ENCODE measurements at regions not wholly inside any gene's neighbourhood (a gene's known extent, or its start where the extent isn't known, plus 50 kb on each side); places are given as distances from the start of the nearest gene placed in this dataset.

DNA sequence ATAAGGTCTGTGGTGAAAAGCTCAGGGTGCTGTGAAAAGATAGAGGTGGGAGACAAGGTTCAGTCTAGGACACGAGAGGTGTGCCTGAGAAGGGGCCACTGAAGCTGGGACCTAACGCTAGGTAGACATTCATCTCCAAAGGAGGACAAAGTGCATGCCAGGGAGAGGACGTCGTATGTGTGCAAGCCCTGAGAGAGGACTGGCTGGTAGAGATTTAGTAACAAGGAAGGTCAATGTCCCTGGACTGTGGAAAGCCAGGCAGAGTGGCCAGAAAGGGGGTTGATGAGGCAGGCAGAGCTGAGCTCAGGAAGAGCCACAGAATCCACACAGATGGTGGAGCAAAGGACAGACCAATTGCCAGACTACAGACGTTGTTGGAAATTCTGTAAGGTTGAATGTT is 817.6 kb downstream of the CCSER2 start:
- TF ChIP-seq, protein P1, sequence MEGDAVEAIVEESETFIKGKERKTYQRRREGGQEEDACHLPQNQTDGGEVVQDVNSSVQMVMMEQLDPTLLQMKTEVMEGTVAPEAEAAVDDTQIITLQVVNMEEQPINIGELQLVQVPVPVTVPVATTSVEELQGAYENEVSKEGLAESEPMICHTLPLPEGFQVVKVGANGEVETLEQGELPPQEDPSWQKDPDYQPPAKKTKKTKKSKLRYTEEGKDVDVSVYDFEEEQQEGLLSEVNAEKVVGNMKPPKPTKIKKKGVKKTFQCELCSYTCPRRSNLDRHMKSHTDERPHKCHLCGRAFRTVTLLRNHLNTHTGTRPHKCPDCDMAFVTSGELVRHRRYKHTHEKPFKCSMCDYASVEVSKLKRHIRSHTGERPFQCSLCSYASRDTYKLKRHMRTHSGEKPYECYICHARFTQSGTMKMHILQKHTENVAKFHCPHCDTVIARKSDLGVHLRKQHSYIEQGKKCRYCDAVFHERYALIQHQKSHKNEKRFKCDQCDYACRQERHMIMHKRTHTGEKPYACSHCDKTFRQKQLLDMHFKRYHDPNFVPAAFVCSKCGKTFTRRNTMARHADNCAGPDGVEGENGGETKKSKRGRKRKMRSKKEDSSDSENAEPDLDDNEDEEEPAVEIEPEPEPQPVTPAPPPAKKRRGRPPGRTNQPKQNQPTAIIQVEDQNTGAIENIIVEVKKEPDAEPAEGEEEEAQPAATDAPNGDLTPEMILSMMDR (IDR thresholded peaks at IDR 0.05; ENCODE audit: unreplicated experiment in 3 of 3) = no peak
- Mint-ChIP-seq H3K4me1 (peaks cover 19% of the 10 kb centered on the region), H3K9me3 (peaks cover 15% of the 10 kb centered on the region), H3K27me3 (ENCODE audit: low read depth) (peaks cover 34% of the 10 kb centered on the region), H3K36me3 (ENCODE audit: low read depth) (no peaks in the 10 kb centered on the region), H3K27ac (no peak overlapping the region), H3K4me3 (no peak overlapping the region)

DNA sequence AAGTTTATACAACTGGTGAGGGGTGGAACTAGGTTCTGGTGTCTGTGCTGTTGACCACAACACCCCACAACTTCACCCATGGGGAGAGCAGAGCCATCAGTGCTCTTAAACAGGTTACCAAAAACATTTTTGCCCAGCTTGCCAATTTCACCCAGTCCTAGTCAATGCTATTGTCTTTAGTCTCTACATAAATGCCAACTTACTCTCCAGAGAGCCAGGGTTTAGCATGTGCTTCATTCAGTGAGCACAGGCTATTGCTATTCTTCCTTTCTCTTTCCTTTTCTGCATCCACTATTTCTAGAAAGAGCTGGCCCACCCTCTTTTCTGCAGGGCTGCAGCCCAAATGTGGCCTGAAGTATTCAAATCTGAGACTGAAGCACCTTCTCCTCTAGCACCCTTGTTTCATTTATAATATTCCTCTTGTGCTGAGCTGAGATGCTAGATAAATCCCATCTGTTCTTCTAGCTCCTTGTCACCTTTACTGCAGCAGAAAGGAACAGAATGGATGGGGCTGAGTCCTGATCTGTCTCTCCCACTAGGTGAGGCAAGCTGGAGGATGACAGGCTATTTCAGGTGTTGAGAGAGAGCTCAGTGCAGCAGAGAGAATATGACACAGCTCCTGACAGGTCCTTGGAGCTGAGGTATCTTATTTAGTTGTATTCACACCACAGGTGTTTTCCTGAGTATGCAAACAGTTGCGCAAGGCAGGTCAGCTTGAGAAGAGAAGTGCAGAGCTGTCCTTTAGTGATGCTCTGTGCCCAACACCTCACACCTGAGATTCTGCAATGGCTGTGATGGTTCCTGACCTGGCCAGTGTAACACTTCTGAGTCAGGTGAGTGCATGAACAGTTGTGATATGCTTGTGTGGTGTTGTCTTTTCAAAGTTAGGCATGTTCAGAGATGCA is 819.2 kb downstream of the CCSER2 start:
- TF ChIP-seq, protein P1 (IDR thresholded peaks at IDR 0.05; ENCODE audit: unreplicated experiment in 3 of 3) = no peak
- Mint-ChIP-seq H3K36me3 (ENCODE audit: low read depth) (no peaks in the 10 kb centered on the region), H3K27me3 (ENCODE audit: low read depth) (peaks cover 34% of the 10 kb centered on the region), H3K27ac (no peak overlapping the region), H3K4me3 (no peak overlapping the region), H3K9me3 (peaks cover 15% of the 10 kb centered on the region), H3K4me1 (peaks cover 32% of the 10 kb centered on the region)

DNA sequence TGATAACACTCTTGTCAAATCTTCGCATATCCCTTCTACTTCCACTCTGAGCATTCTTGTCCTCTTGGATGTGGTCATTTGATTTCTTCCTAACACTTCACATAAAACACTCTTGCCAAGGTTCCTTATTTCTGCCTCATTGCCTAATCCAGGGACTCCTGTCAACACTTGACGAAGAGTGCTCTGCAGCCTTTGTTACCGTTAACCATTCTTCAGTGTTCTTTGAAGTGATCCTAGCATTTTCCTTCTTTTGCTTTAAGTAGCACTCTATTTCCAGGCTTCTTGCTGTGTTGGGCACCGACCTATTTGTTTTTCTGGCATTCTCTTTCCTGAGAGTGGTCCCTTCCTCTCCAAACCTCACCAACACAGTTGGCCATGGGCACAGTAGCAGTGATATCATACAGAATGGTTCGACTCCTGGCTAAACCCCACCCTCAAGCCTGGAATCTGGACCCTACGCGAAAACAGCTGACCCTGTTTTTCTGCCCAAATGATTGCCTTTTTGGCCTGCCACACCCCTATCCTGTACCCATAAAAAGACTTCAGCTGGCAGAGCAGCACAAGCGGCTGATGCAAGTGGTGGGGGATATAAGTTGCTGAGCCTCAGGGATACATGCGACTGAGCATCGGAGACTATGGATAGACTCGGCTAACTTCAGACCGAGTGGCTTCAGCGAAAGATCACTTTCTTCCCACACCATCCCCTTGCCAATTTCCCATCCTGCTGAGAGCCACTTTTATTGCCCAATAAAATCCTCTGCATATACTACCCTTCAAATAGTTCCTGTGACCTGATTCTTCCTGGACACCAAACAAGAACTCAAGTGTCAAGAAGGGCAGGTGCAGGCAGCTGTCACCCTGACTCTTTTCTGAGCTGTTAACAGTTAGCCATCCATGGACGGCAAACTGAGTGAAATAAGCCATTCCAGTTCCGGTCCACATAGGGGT is 820.6 kb downstream of the CCSER2 start:
- Mint-ChIP-seq H3K9me3 (peaks cover 5% of the 10 kb centered on the region), H3K36me3 (ENCODE audit: low read depth) (no peaks in the 10 kb centered on the region), H3K27me3 (ENCODE audit: low read depth) (peaks cover 34% of the 10 kb centered on the region), H3K4me1 (peaks cover 38% of the 10 kb centered on the region), H3K27ac (no peak overlapping the region), H3K4me3 (no peak overlapping the region)
- TF ChIP-seq, protein P1 (IDR thresholded peaks at IDR 0.05; ENCODE audit: unreplicated experiment in 3 of 3) = no peak

DNA sequence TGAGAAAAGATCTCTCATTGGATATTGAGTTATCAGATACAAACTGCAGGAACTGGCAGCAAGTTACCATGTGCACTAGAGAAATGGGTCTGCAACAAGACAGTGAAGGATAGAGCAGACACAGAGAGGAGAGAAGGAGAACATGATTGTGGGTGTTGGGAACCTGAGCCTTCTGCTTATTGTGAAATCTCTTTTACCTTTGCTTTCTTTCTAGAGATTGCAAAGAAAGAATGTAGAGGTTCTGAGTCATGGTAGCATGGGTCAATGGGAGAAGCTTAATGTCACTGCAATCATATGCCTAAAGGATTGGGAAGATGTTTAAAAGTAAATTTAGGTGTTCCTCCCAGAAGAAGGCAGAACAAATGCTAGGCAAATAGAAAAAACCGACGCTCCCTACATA is 821.4 kb downstream of the CCSER2 start:
- TF ChIP-seq, protein P1 (IDR thresholded peaks at IDR 0.05; ENCODE audit: unreplicated experiment in 3 of 3) = no peak
- H3K27me3 Mint-ChIP-seq (ENCODE audit: low read depth) = peaks cover 34% of the 10 kb centered on the region
- H3K9me3 Mint-ChIP-seq = no peaks in the 10 kb centered on the region
- H3K4me1 Mint-ChIP-seq = peaks cover 38% of the 10 kb centered on the region
- H3K4me3 Mint-ChIP-seq = no peak overlapping the region
- no peaks in the 10 kb centered on the region for H3K36me3 Mint-ChIP-seq (ENCODE audit: low read depth)
- H3K27ac Mint-ChIP-seq = no peak overlapping the region

DNA sequence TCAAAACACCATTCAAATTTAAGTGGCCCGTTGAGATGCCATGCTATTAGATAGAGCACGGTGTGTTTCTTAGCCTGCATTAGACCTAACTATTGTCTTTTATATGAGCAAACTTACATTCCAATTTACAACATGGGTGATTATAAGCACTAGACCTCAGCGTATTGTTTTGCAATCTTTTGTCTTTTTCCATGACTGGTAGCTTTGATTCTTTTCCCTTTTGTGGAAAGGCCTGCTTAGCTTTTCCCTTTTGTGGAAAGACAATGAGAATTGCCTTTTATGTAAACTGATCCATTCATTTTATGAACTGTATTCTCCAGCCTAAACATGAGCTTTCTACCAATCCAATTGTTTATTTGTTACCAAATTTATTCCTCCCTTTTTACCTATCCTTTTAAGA is 823.1 kb downstream of the CCSER2 start:
- TF ChIP-seq, protein P1 (IDR thresholded peaks at IDR 0.05; ENCODE audit: unreplicated experiment in 3 of 3) = no peak
- no peaks in the 10 kb centered on the region for H3K9me3 Mint-ChIP-seq
- no peak overlapping the region for H3K27ac Mint-ChIP-seq
- H3K4me3 Mint-ChIP-seq = no peak overlapping the region
- H3K27me3 Mint-ChIP-seq (ENCODE audit: low read depth) = peaks cover 27% of the 10 kb centered on the region
- peaks cover 38% of the 10 kb centered on the region for H3K4me1 Mint-ChIP-seq
- H3K36me3 Mint-ChIP-seq (ENCODE audit: low read depth) = no peaks in the 10 kb centered on the region
